Mesendoderm (in vitro differentiated cells): ENCODE measurements at regions not wholly inside any gene's neighbourhood (a gene's known extent, or its start where the extent isn't known, plus 50 kb on each side); places are given as distances from the start of the nearest gene placed in this dataset.

Experiments used
- DNase-seq: peaks from one replicate; pipeline ENCODE4 v3.0.0; 2013
- H2AK5ac ChIP-seq: 2 replicates; pipeline ENCODE4 v1.6.1; 2013; ENCODE audit warnings: low read length, inconsistent platforms
- H2BK120ac ChIP-seq: 2 replicates; pipeline ENCODE4 v1.6.1; 2013; ENCODE audit warnings: low read depth, mild to moderate bottlenecking, low read length, moderate library complexity, mixed read lengths
- H2BK15ac ChIP-seq: replicated peaks from 2 replicates; pipeline ENCODE4 v1.6.1; 2013; ENCODE audit warnings: low read depth, mild to moderate bottlenecking, moderate library complexity
- H2BK5ac ChIP-seq: 2 replicates; pipeline ENCODE4 v1.6.1; 2013; ENCODE audit warnings: low read length, inconsistent platforms
- H3K18ac ChIP-seq: 2 replicates; pipeline ENCODE4 v1.6.1; 2013; ENCODE audit warnings: mild to moderate bottlenecking, low read length, mixed read lengths
- H3K23ac ChIP-seq: one replicate; pipeline ENCODE4 v1.6.1; 2013; ENCODE audit warnings: low read length
- H3K27ac ChIP-seq: 2 replicates; pipeline ENCODE4 v1.5.1; 2013; ENCODE audit warnings: low read depth, mild to moderate bottlenecking, inconsistent platforms, low read length, moderate library complexity
- H3K27me3 ChIP-seq: 2 replicates; pipeline ENCODE4 v1.6.1; 2013; ENCODE audit warnings: low read length, control low read depth, mild to moderate bottlenecking, inconsistent platforms; ENCODE audit not compliant: insufficient read depth, poor library complexity
- H3K36me3 ChIP-seq: 2 replicates; pipeline ENCODE4 v1.6.1; 2013; ENCODE audit warnings: low read length, inconsistent platforms; ENCODE audit not compliant: control insufficient read depth, insufficient read depth
- H3K4ac ChIP-seq: one replicate; pipeline ENCODE4 v1.6.1; 2013; ENCODE audit warnings: low read depth, mild to moderate bottlenecking, low read length, moderate library complexity
- H3K4me1 ChIP-seq: 2 replicates; pipeline ENCODE4 v1.6.1; 2013; ENCODE audit warnings: low read depth, low read length, inconsistent platforms; ENCODE audit not compliant: control insufficient read depth
- H3K4me2 ChIP-seq: 2 replicates; pipeline ENCODE4 v1.6.1; 2013; ENCODE audit warnings: low read length
- H3K4me3 ChIP-seq: 2 replicates; pipeline ENCODE4 v1.5.1; 2013; ENCODE audit warnings: mild to moderate bottlenecking, low read length
- H3K56ac ChIP-seq: one replicate; pipeline ENCODE4 v1.6.1; 2013; ENCODE audit warnings: low read length
- H3K79me1 ChIP-seq: 2 replicates; pipeline ENCODE4 v1.6.1; 2013; ENCODE audit warnings: low read length, inconsistent platforms
- H3K79me2 ChIP-seq: 2 replicates; pipeline ENCODE4 v1.6.1; 2013; ENCODE audit warnings: mild to moderate bottlenecking, low read length; ENCODE audit not compliant: control insufficient read depth, insufficient read depth
- H3K9ac ChIP-seq: 2 replicates; pipeline ENCODE4 v1.6.1; 2013; ENCODE audit warnings: low read length, inconsistent platforms
- H4K5ac ChIP-seq: one replicate; pipeline ENCODE4 v1.6.1; 2013; ENCODE audit warnings: low read length
- H4K8ac ChIP-seq: one replicate; pipeline ENCODE4 v1.6.1; 2013; ENCODE audit warnings: low read depth, mild to moderate bottlenecking, control low read depth, low read length, moderate library complexity
- WGBS: extraction: QIAGEN DNeasy Blood & Tissue Kit; methylation state at CpG from one replicate; pipeline ENCODE4 v1.1.7; 2013; ENCODE audit warnings: low lambda C conversion rate, missing lambda C conversion rate; ENCODE audit not compliant: insufficient coverage; ENCODE audit errors: extremely low coverage; 5-methylcytosine and 5-hydroxymethylcytosine counted together

GRCh38 chr10:85362401-85362800 is 1004.2 kb downstream of the GRID1 start:
- Histone ChIP-seq H3K36me3 (no peaks in the 10 kb centered on the region), H3K4ac (no peak overlapping the region), H3K79me1 (no peaks in the 10 kb centered on the region), H3K27me3 (no peaks in the 10 kb centered on the region), H2BK5ac (no peak overlapping the region), H2AK5ac (no peak overlapping the region), H3K4me3 (no peak overlapping the region), H3K4me2 (no peak overlapping the region), H3K4me1 (no peaks in the 10 kb centered on the region), H2BK120ac (no peak overlapping the region), H3K18ac (no peak overlapping the region), H4K8ac (no peak overlapping the region), H3K23ac (no peak overlapping the region), H3K56ac (no peak overlapping the region), H3K27ac (no peak overlapping the region), H3K9ac (no peak overlapping the region), H3K79me2 (no peaks in the 10 kb centered on the region), H4K5ac (no peak overlapping the region), H2BK15ac (no peak overlapping the region)
- WGBS: no CpG with 5 or more reads among the region's 1 CpG
- no peak for DNase-seq

- Histone ChIP-seq H2BK120ac (no peak overlapping the region), H3K18ac (no peak overlapping the region), H3K79me1 (no peaks in the 10 kb centered on the region), H2BK5ac (no peak overlapping the region), H3K27ac (no peak overlapping the region), H4K5ac (no peak overlapping the region), H3K4me1 (no peaks in the 10 kb centered on the region), H3K79me2 (no peaks in the 10 kb centered on the region), H3K36me3 (no peaks in the 10 kb centered on the region), H2BK15ac (no peak overlapping the region), H3K23ac (no peak overlapping the region), H4K8ac (no peak overlapping the region), H2AK5ac (no peak overlapping the region), H3K4ac (no peak overlapping the region), H3K27me3 (no peaks in the 10 kb centered on the region), H3K56ac (no peak overlapping the region), H3K4me3 (no peak overlapping the region), H3K9ac (no peak overlapping the region), H3K4me2 (no peak overlapping the region)
- no peak for DNase-seq
- no CpG with 5 or more reads among the region's 10 CpGs for WGBS
Observed at GRCh38 chr10:85377029-85377806, 989.4 kb downstream of the GRID1 start.

- H3K9ac ChIP-seq: no peak overlapping the region
- no peak overlapping the region for H2AK5ac ChIP-seq
- H3K79me1 ChIP-seq: no peaks in the 10 kb centered on the region
- H3K18ac ChIP-seq: no peak overlapping the region
- DNase-seq: no peak
- H3K36me3 ChIP-seq: no peaks in the 10 kb centered on the region
- no peak overlapping the region for H2BK5ac ChIP-seq
- H2BK15ac ChIP-seq: no peak overlapping the region
- no peak overlapping the region for H3K23ac ChIP-seq
- WGBS: no CpG with 5 or more reads among the region's 3 CpGs
- H4K5ac ChIP-seq: no peak overlapping the region
- no peak overlapping the region for H3K4me3 ChIP-seq
- no peak overlapping the region for H3K56ac ChIP-seq
- H3K4me1 ChIP-seq: no peaks in the 10 kb centered on the region
- H3K4me2 ChIP-seq: no peak overlapping the region
- H4K8ac ChIP-seq: no peak overlapping the region
- no peaks in the 10 kb centered on the region for H3K27me3 ChIP-seq
- no peak overlapping the region for H3K4ac ChIP-seq
- no peak overlapping the region for H2BK120ac ChIP-seq
- H3K79me2 ChIP-seq: no peaks in the 10 kb centered on the region
- H3K27ac ChIP-seq: no peak overlapping the region
Observed at GRCh38 chr10:85379338-85379737, 987.3 kb downstream of the GRID1 start.

GRCh38 chr10:85400981-85401695 is 965.5 kb downstream of the GRID1 start:
- Histone ChIP-seq H3K23ac (no peak overlapping the region), H3K79me1 (no peaks in the 10 kb centered on the region), H3K4me3 (no peak overlapping the region), H2BK15ac (no peak overlapping the region), H2BK5ac (no peak overlapping the region), H3K27me3 (no peaks in the 10 kb centered on the region), H3K56ac (no peak overlapping the region), H2BK120ac (no peak overlapping the region), H3K9ac (no peak overlapping the region), H3K4me1 (peaks cover 3% of the 10 kb centered on the region), H3K4me2 (no peak overlapping the region), H3K27ac (no peak overlapping the region), H2AK5ac (no peak overlapping the region), H3K79me2 (no peaks in the 10 kb centered on the region), H3K4ac (no peak overlapping the region), H3K18ac (no peak overlapping the region), H3K36me3 (no peaks in the 10 kb centered on the region), H4K8ac (no peak overlapping the region), H4K5ac (no peak overlapping the region)
- DNase-seq: no peak
- no CpG with 5 or more reads among the region's 1 CpG for WGBS

- Histone ChIP-seq H3K79me1 (no peaks in the 10 kb centered on the region), H3K79me2 (no peaks in the 10 kb centered on the region), H3K9ac (no peak overlapping the region), H4K5ac (no peak overlapping the region), H3K27me3 (no peaks in the 10 kb centered on the region), H2BK120ac (no peak overlapping the region), H3K4me1 (peaks cover 4% of the 10 kb centered on the region), H3K23ac (no peak overlapping the region), H3K4me2 (no peak overlapping the region), H3K27ac (no peak overlapping the region), H4K8ac (no peak overlapping the region), H3K4me3 (no peak overlapping the region), H3K4ac (no peak overlapping the region), H2AK5ac (no peak overlapping the region), H3K56ac (no peak overlapping the region), H3K36me3 (no peaks in the 10 kb centered on the region), H2BK15ac (no peak overlapping the region), H2BK5ac (no peak overlapping the region), H3K18ac (no peak overlapping the region)
- DNase-seq: no peak
- WGBS: no CpG with 5 or more reads among the region's 1 CpG
Observed at GRCh38 chr10:85402541-85402940, 964.1 kb downstream of the GRID1 start.
